GM21825 (cell line): ENCODE measurements at regions not wholly inside any gene's neighbourhood (a gene's known extent, or its start where the extent isn't known, plus 50 kb on each side); places are given as distances from the start of the nearest gene placed in this dataset.

Experiments
- ATAC-seq: cut with Tn5 transposase; IDR thresholded peaks from one replicate; pipeline ENCODE4 v1.9.1; 2021; ENCODE audit warnings: mild to moderate bottlenecking, moderate library complexity; ENCODE audit not compliant: unreplicated experiment

DNA sequence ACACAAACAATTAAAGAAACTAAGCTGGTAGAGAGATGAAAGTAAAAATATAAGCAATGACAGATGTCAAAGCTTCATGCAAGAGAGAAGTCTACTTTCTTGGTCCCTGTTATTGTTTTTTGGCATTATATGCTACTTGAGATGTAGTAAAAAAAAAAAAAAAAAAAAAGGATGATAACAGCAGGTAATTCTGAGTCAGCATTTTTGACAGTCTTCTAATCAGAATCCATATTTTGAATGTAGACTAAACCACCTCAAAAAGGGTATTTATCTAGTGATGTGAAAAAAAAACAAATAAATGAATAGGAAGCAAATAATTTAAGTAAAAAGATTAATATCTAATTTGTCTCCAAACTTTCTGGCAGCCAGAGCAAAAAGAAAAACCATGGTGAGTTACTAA is 422.2 kb upstream of the CPEB2 start:
- ATAC-seq, result no peak

GRCh38 chr4:14581741-14582140 is 420.5 kb upstream of the CPEB2 start:
- no peak for ATAC-seq

DNA sequence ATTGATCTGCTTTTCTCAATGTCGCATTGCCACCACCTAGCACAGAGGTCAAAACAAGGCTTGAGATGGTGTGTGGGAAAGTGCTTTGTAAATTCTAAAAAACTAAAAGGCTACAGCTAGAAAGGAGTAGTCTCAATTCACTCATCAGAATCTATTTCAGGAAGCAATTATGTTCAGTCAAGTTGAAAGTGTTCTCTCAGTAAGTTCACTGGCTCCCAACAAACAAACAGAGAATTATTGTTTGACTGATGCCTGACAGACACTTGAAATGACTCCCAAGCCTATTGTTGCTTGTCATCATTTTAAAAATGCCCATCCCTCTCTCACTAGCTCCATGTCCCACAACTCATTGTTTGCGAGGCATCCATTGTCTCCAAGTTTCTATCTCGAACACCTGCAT is 419.6 kb upstream of the CPEB2 start:
- ATAC-seq, result no peak

DNA sequence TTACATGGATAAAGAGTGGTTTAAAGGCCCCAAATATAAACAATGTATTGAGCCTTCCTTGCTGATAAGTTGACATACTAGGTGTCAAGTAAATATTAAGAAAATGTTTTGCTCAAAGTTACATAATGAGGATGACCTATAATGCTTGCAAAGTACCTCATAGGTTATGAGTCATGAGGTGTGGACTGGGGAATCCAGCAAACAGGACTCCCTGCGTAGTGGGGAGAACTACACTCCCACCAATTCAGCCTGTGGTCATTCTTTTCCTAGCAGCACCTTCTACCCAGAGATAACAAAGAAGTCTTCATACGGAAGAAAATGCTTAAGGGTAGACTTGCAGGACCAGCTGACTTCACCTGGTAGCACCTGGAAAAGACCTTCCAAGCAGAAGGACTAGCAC is 418.9 kb upstream of the CPEB2 start:
- no peak for ATAC-seq

GRCh38 chr4:14583752-14584151 is 418.5 kb upstream of the CPEB2 start:
- ATAC-seq, result no peak

DNA sequence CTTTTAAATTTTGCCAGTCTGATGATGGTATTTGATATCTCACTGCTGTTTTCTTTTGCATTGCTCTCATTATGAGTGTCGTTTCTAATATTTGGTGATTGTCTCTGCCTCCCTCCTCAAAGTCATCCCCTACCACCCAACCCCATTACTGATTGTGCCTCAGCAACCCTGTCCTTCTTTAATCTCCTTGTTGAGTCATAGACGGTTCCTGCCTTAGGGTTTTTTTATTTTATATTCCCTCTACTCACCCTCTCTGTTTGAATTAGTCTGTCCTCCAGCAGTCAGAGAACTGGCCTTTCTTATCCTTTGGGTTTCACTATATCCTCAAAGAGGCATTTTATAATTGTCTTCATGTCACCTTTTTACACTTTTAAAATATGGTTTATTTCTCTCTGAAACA is 409.3 kb upstream of the CPEB2 start:
- no peak for ATAC-seq

GRCh38 chr4:14596028-14596427 is 406.3 kb upstream of the CPEB2 start:
- no peak for ATAC-seq

GRCh38 chr4:14596437-14596836 is 405.8 kb upstream of the CPEB2 start:
- ATAC-seq, result no peak

DNA sequence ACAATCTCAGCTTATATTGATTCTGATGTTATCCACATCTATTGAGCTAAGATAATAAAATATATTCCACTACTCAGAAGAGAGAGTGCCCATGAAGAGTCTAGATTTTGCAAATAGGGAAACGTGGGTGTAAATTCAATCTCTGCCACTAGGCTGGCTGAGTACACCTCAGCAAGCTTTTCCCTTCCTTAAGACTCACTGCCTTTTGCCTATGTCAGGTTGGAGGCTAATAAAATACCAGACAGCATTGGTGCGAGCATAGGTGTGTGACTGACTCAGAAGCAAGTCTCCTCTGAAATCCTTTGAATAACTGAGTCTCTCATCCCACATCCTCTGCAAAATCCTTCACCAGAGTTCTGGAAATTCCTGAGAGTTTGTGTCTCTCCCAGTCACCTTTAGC is 405.4 kb upstream of the CPEB2 start:
- ATAC-seq, result no peak

GRCh38 chr4:14602206-14602605 is 400.1 kb upstream of the CPEB2 start:
- ATAC-seq, result no peak

- ATAC-seq, result no peak
Observed at GRCh38 chr4:14607001-14607400, 395.3 kb upstream of the CPEB2 start.

DNA sequence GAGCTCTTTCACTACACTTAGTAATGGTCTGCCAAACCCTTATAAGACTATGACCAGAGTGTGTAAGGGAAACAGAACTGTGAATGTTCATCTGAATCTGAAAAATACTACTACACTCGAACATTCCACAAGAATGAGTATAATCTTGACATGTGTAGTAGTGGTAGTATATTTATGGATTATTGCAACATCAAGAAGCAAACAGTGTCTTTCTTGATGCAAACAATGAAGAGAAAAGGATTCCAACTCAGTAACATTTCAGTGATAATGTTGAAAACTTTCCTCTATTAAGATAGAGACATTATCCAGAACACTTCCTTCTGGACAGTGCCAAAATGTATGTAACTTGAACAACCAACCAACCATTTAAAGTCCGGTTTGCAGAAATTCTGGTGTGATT is 394.7 kb upstream of the CPEB2 start:
- no peak for ATAC-seq

DNA sequence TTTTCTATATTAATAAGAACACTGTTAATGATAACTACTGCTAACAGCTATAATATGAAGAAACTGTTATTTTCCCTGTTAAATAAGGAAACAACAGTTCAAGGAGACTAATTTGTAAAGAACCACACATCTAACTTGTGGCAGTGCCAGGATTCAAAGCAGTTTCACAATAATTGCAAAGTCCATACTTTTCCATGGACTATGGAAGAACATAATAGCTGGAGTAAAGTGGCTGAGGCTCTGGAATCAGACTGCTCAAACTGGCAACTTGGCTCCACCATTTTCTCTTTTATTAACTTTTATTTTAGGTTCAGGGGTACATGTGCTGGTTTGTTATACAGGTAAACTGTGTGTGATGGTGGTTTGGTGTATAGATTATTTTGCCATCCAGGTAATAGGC is 393.7 kb upstream of the CPEB2 start:
- no peak for ATAC-seq

DNA sequence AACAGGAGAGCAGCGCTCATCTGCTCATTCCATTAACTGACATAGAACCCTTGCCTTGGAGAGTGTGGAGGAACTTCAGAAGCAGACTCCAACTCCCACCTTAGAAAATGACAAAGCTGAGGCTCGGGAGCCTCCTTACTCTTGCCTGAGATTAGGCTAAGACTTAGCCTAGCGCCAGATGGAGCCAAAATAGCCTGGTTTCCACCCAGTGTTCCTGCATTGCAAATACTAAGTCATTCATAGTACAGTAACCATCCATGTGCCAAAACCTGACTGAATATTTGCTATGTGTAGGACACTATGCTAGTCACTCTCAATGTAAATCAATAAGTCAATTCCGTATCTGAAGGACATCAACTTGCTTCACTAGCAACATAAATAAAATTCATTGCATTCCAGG is 387.4 kb upstream of the CPEB2 start:
- no peak for ATAC-seq

- no peak for ATAC-seq
Observed at GRCh38 chr4:14615671-14616070, 386.6 kb upstream of the CPEB2 start.

DNA sequence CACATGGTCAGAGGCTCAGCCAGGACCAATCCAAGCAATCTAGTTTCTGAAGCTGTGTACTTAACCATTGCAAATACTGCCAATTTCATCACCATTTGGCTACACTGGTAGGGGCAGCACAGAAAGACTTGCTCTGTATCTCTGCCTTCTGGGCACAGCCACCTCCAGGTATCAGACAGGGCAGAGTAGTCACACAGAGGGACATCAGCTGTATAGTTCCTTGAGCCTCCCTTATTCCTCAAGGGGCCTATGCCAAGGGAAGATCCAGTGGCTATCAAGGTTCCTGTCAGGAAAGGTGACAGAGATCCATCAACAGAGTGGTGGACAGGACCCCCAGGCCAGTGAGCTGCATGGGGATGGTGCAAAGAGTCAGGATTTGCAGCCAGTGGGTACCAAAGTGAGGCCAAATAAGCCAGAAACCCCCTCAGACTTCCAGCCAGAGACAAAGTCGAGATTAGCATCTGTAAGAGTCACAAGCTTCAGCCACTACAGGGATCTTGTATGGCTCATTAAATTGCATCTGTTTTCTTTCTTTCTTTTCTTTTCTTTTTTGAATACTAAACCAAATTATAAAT is 381.6 kb upstream of the CPEB2 start:
- ATAC-seq, result no peak

GRCh38 chr4:14621731-14622463 is 380.4 kb upstream of the CPEB2 start:
- no peak for ATAC-seq

DNA sequence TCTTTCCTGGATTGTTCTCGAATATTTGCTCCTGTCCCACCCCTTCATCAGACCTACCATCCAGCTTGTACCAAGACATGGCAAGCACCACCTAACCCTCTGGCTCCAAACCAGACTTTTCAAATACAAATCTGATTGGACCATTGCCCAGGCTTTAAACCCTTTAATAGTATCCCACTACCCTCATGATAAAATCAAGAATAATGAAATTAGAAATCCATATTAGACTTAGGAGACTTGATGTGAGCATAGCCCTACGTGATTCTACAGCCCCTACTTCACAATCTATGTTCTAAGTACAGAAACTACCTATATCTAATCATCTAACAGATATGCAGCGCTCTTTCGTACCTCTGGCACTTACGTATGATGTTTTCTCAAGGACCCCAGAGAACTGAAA is 375.2 kb upstream of the CPEB2 start:
- no peak for ATAC-seq

GRCh38 chr4:14631806-14632440 is 370.4 kb upstream of the CPEB2 start:
- ATAC-seq, result no peak

DNA sequence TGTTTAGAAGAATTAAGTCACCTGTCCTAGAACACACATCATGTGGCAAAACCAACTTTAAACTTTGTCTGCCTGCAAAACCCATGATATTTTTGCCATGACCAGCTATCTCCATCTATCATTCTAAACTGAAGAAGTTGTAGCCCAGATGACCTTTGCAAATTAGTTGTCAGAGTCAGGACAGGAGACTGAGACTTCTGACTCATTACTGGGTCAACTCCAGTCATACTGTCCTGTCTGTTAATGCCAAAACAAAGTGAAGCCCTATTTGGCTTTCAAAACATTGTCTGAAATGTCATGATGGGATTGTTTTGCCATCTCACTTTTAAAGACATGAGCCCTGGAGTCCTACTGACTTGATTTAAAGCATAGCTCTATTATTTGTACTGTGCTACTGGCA is 365.7 kb upstream of the CPEB2 start:
- ATAC-seq, result no peak

DNA sequence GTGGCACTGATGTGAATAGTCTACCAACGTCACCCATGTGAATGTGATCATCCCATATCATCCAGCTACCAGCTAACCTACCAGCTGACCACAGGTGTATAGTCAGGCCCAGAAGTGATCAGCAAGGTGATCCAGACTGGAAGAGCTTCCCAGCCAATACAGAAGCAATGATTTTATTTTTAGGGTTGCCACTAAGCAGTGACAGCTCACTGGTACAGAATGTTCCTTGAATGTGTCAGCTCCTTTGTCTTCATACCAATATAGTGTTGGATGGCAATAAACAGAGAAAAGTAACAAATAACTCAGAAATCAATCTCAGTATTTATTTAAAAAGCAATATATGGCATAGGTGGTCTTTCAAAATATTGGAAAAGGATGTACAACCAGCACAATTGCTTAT is 361.8 kb upstream of the CPEB2 start:
- no peak for ATAC-seq

GRCh38 chr4:14641871-14642270 is 360.4 kb upstream of the CPEB2 start:
- no peak for ATAC-seq
